Endodermal cell (in vitro differentiated cells): ENCODE measurements at regions not wholly inside any gene's neighbourhood (a gene's known extent, or its start where the extent isn't known, plus 50 kb on each side); places are given as distances from the start of the nearest gene placed in this dataset.

ENCODE experiments used
- DNase-seq: peaks from one replicate; pipeline ENCODE4 v3.0.0-alpha.2; 2017
- H3K27ac ChIP-seq: 2 replicates; pipeline ENCODE4 v1.5.1; 2013; ENCODE audit warnings: mild to moderate bottlenecking, low read depth, low read length, moderate library complexity
- H3K27me3 ChIP-seq: 2 replicates; pipeline ENCODE4 v1.6.1; 2013; ENCODE audit warnings: mild to moderate bottlenecking, low read length, moderate library complexity; ENCODE audit not compliant: insufficient read depth, control insufficient read depth, poor library complexity, severe bottlenecking
- H3K36me3 ChIP-seq: 2 replicates; pipeline ENCODE4 v1.7.0; 2013; ENCODE audit warnings: mild to moderate bottlenecking, low read length, moderate library complexity; ENCODE audit not compliant: control insufficient read depth, insufficient read depth
- H3K4me1 ChIP-seq: one replicate; pipeline ENCODE4 v1.7.0; 2013; ENCODE audit warnings: low read length; ENCODE audit not compliant: control insufficient read depth, insufficient read depth
- H3K4me3 ChIP-seq: 2 replicates; pipeline ENCODE4 v1.5.1; 2013; ENCODE audit warnings: mild to moderate bottlenecking, low read length, moderate library complexity
- H3K9ac ChIP-seq: 2 replicates; pipeline ENCODE4 v1.6.1; 2013; ENCODE audit warnings: mild to moderate bottlenecking, low read length, moderate library complexity; ENCODE audit not compliant: poor library complexity, severe bottlenecking; ENCODE audit errors: extremely low read depth
- H3K9me3 ChIP-seq: 2 replicates; pipeline ENCODE4 v1.6.1; 2013; ENCODE audit warnings: mild to moderate bottlenecking, low read length, moderate library complexity; ENCODE audit not compliant: control insufficient read depth
- H3K27ac Mint-ChIP-seq: 2 replicates; pipeline ENCODE4 v1.8.0; 2020; ENCODE audit warnings: mixed read lengths
- H3K27me3 Mint-ChIP-seq: 2 replicates; pipeline ENCODE4 v1.8.0; 2021; ENCODE audit warnings: mild to moderate bottlenecking, mixed read lengths; ENCODE audit not compliant: insufficient read depth
- H3K36me3 Mint-ChIP-seq: 2 replicates; pipeline ENCODE4 v1.8.0; 2020; ENCODE audit warnings: low read depth, mixed read lengths
- H3K4me1 Mint-ChIP-seq: 2 replicates; pipeline ENCODE4 v1.8.0; 2020; ENCODE audit warnings: mixed read lengths
- H3K4me3 Mint-ChIP-seq: 2 replicates; pipeline ENCODE4 v1.8.0; 2020; ENCODE audit warnings: mild to moderate bottlenecking, moderate library complexity, mixed read lengths
- H3K9me3 Mint-ChIP-seq: 2 replicates; pipeline ENCODE4 v1.8.0; 2020; ENCODE audit warnings: mild to moderate bottlenecking, mixed read lengths
- WGBS, 2 experiments: methylation state at CpG; one replicate each; pipeline versions ENCODE4 v1.1.5 to v1.1.7; 2013; ENCODE audit warnings: missing lambda C conversion rate in 2 of 2, mixed read lengths in 1 of 2; ENCODE audit not compliant: insufficient coverage in 1 of 2, insufficient read length in 1 of 2; 5-methylcytosine and 5-hydroxymethylcytosine counted together
- TF ChIP-seq, protein P1 (sequence below): fragments of 200-600 bp; sonication (generic); conservative IDR thresholded peaks from 2 replicates; pipeline ENCODE4 v1.5.0; 2021; ENCODE audit warnings: antibody characterized with exemption, mild to moderate bottlenecking

DNA sequence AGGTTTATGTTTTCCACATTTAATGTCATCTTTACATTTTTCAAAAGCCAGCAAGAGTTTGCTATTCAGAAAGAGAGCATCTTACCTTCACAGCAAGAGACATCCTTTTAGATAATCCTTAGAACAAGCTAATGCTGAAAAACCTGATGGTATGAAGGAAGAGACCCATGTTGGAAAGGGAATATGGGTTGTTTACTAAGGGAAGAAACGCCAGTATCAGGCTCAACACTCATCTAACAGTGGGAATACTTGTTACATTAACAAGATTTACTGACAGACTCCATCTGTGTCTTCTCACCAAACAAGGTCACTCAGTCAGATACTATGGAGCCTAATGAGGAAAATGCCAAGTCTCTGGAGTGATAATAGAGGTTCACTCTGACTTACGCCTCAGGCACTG, 1474.1 kb upstream of the SLC39A10 start:
- Histone ChIP-seq H3K9me3 (no peaks in the 10 kb centered on the region), H3K4me3 (no peak overlapping the region), H3K27ac (no peak overlapping the region), H3K27me3 (no peaks in the 10 kb centered on the region), H3K9ac (no peak overlapping the region), H3K4me1 (no peaks in the 10 kb centered on the region), H3K36me3 (no peaks in the 10 kb centered on the region)
- H3K9me3 Mint-ChIP-seq = no peaks in the 10 kb centered on the region
- 50 to 80% methylated on average over 1 to 2 of the region's 2 CpGs for WGBS, 2 experiments
- no peaks in the 10 kb centered on the region for H3K4me1 Mint-ChIP-seq
- DNase-seq = no peak
- no peak overlapping the region for H3K4me3 Mint-ChIP-seq
- H3K36me3 Mint-ChIP-seq = no peaks in the 10 kb centered on the region
- TF ChIP-seq, protein P1, sequence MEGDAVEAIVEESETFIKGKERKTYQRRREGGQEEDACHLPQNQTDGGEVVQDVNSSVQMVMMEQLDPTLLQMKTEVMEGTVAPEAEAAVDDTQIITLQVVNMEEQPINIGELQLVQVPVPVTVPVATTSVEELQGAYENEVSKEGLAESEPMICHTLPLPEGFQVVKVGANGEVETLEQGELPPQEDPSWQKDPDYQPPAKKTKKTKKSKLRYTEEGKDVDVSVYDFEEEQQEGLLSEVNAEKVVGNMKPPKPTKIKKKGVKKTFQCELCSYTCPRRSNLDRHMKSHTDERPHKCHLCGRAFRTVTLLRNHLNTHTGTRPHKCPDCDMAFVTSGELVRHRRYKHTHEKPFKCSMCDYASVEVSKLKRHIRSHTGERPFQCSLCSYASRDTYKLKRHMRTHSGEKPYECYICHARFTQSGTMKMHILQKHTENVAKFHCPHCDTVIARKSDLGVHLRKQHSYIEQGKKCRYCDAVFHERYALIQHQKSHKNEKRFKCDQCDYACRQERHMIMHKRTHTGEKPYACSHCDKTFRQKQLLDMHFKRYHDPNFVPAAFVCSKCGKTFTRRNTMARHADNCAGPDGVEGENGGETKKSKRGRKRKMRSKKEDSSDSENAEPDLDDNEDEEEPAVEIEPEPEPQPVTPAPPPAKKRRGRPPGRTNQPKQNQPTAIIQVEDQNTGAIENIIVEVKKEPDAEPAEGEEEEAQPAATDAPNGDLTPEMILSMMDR = no peak
- H3K27ac Mint-ChIP-seq = no peak overlapping the region
- no peaks in the 10 kb centered on the region for H3K27me3 Mint-ChIP-seq

DNA sequence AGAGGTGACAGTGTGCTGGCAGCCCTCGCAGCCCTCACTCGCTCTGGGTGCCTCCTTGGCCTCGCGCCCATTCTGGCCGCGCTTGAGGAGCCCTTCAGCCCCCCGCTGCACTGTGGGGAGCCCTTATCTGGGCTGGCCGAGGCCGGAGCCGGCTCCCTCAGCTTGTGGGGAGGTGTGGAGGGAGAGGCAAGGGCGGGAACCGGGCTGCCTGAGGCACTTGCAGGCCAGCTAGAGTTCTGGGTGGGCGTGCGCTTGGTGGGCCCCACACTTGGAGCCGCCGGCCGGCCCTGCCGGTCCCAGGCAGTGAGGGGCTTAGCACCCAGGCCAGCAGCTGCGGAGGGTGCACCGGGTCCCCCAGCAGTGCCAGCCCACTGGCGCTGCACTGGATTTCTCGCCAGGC, 1480.9 kb upstream of the SLC39A10 start:
- TF ChIP-seq, protein P1 = no peak
- no peaks in the 10 kb centered on the region for H3K36me3 ChIP-seq
- peaks cover 3% of the 10 kb centered on the region for H3K9me3 ChIP-seq
- no peaks in the 10 kb centered on the region for H3K27me3 Mint-ChIP-seq
- no peak overlapping the region for H3K27ac Mint-ChIP-seq
- no peak overlapping the region for H3K9ac ChIP-seq
- no peaks in the 10 kb centered on the region for H3K27me3 ChIP-seq
- H3K9me3 Mint-ChIP-seq = peaks cover 7% of the 10 kb centered on the region
- H3K4me1 ChIP-seq = no peaks in the 10 kb centered on the region
- no peak for DNase-seq
- H3K36me3 Mint-ChIP-seq = peaks cover 2% of the 10 kb centered on the region
- 97 to 100% methylated on average over 1 to 22 of the region's 22 CpGs for whole genome bisulfite sequencing, 2 experiments
- no peak overlapping the region for H3K4me3 Mint-ChIP-seq
- no peak overlapping the region for H3K4me3 ChIP-seq
- no peaks in the 10 kb centered on the region for H3K4me1 Mint-ChIP-seq
- H3K27ac ChIP-seq = no peak overlapping the region

DNA sequence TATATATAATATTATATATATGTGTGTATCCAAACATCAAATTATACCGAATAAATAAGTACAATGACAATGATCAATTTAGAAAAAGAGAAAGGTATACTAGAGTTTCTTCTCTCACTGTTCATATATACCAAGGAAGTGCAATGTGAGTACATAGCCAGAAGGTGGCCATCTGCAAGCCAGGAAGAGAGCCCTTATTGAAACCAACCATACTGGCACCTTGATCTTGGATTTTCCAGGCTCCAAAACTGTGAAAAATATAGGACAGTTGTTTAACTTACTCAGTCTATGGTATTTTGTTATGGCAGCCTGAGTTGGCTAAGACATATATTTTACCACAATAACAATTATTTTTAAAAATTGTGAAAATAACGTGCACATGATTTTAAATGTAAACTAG, 1490.2 kb upstream of the SLC39A10 start:
- peak; percentile 56 for DNase-seq
- Mint-ChIP-seq H3K36me3 (no peaks in the 10 kb centered on the region), H3K4me1 (no peaks in the 10 kb centered on the region), H3K4me3 (no peak overlapping the region), H3K9me3 (no peaks in the 10 kb centered on the region), H3K27ac (no peak overlapping the region), H3K27me3 (peaks cover 3% of the 10 kb centered on the region)
- no peak overlapping the region for H3K27ac ChIP-seq
- 100% methylated on average over 1 of the region's 2 CpGs; no CpG with 5 or more reads in 1 of the 2 experiments for WGBS, 2 experiments
- no peaks in the 10 kb centered on the region for H3K4me1 ChIP-seq
- no peaks in the 10 kb centered on the region for H3K27me3 ChIP-seq
- H3K36me3 ChIP-seq = no peaks in the 10 kb centered on the region
- no peak overlapping the region for H3K4me3 ChIP-seq
- TF ChIP-seq, protein P1 = peak; percentile 79
- no peak overlapping the region for H3K9ac ChIP-seq
- H3K9me3 ChIP-seq = no peaks in the 10 kb centered on the region
